ENCODE measurements at regions not wholly inside any gene's neighbourhood (a gene's known extent, or its start where the extent isn't known, plus 50 kb on each side); places are given as distances from the start of the nearest gene placed in this dataset.

DNA sequence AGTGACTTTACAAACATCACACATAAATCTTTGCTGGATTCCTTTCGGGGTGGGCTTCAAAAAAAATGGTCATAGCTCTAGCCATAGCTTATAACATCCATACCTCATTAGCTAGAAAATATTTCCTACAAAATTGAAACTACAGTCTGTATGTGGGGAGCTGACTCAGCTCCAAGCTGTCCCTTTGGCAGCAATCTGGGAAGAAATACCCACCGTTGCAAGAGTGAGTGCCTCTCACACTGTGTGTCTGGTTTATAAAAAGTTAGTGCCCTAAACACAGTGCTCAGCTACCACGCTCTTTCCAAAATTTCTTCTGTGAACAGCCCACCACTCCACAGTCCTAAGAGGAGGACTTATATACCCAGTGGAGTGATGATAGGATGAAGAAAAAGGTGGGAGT, 170.1 kb downstream of the RBM43 start:
- H3K4me1 ChIP-seq, result no peaks in the 10 kb centered on the region
- intact Hi-C loops (cut with DNase I), result no loop called here

DNA sequence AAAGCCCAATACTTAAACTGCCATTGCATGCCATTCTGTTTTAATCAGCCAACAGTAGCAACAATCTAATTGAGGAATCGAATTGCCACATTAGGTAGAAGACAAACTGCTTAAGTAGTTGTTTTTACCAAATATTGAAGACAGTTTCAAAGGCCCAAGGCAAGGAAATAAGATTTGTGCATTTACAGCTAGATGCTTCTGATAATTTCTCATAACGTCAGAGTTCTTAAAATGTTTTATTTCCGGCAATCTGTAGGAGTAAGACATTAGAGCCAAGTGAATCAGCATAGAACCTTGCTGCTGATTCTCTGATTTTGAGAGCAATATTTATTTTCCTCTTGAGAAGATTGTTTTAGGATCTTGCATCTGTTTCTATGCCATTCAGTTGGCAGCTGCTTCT, 174.3 kb downstream of the RBM43 start:
- ATAC-seq (no peak), DNase-seq (no peak)
- Histone ChIP-seq H3K36me3 (ENCODE audit: insufficient read depth in 1 of 2, low read depth in 1 of 2) (no peaks in the 10 kb centered on the region), H3K27ac (no peak overlapping the region), H3K9me3 (no peaks in the 10 kb centered on the region), H3K4me3 (no peak overlapping the region), H3K27me3 (ENCODE audit: insufficient read depth in 3 of 3, low read length in 2 of 3) (no peaks in the 10 kb centered on the region), H3K4me1 (no peaks in the 10 kb centered on the region)
- TF ChIP-seq, protein P1, sequence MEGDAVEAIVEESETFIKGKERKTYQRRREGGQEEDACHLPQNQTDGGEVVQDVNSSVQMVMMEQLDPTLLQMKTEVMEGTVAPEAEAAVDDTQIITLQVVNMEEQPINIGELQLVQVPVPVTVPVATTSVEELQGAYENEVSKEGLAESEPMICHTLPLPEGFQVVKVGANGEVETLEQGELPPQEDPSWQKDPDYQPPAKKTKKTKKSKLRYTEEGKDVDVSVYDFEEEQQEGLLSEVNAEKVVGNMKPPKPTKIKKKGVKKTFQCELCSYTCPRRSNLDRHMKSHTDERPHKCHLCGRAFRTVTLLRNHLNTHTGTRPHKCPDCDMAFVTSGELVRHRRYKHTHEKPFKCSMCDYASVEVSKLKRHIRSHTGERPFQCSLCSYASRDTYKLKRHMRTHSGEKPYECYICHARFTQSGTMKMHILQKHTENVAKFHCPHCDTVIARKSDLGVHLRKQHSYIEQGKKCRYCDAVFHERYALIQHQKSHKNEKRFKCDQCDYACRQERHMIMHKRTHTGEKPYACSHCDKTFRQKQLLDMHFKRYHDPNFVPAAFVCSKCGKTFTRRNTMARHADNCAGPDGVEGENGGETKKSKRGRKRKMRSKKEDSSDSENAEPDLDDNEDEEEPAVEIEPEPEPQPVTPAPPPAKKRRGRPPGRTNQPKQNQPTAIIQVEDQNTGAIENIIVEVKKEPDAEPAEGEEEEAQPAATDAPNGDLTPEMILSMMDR (IDR thresholded peaks at IDR 0.05), result no peak
- 80 to 89% (median 83%) methylated on average over 3 of the region's 3 CpGs for WGBS, 3 donors
- intact Hi-C loops (cut with DNase I), result no loop called here

More for the DNA sequence above, 170.1 kb downstream of the RBM43 start:
- Histone ChIP-seq H3K9me3 (no peaks in the 10 kb centered on the region), H3K36me3 (ENCODE audit: insufficient read depth in 1 of 2, low read depth in 1 of 2) (no peaks in the 10 kb centered on the region), H3K27me3 (ENCODE audit: insufficient read depth in 3 of 3, low read length in 2 of 3) (no peaks in the 10 kb centered on the region), H3K27ac (no peak overlapping the region), H3K4me3 (no peak overlapping the region)
- no peak for ATAC-seq
- DNase-seq, result no peak
- WGBS, 3 donors, result 60 to 70% (median 67%) methylated on average over 3 of the region's 3 CpGs
- TF ChIP-seq, protein P1 (IDR thresholded peaks at IDR 0.05), result no peak

DNA sequence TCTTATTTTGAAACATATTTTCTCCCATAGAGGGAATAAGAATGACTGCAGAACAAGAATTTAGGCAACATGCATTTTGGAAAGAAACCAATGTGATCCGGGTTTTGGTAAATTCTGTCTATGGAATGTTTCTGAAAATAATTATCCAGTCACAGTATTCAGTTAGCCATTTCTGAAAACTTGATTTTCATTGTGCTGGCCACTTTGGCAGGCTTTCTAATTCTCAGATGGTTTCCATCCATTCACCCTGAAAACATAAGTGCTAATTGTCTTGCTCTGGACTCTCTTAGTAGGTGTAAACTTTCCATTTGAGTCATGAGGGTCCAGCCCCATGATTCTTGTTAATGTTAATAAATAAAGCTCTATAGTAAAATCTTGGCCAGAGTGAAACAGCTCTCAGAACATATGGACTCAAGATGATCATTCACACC, 176.5 kb downstream of the RBM43 start:
- Histone ChIP-seq H3K27me3 (ENCODE audit: insufficient read depth in 3 of 3, low read length in 2 of 3) (no peaks in the 10 kb centered on the region), H3K4me3 (no peak overlapping the region), H3K4me1 (no peaks in the 10 kb centered on the region), H3K27ac (no peak overlapping the region), H3K9me3 (no peaks in the 10 kb centered on the region), H3K36me3 (ENCODE audit: insufficient read depth in 1 of 2, low read depth in 1 of 2) (no peaks in the 10 kb centered on the region)
- no peak for DNase-seq
- TF ChIP-seq, protein P1 (IDR thresholded peaks at IDR 0.05), result no peak
- intact Hi-C loops (cut with DNase I), result no loop called here
- WGBS, 3 donors, result 20 to 28% (median 22%) methylated on average over 1 of the region's 1 CpG
- ATAC-seq, result no peak

DNA sequence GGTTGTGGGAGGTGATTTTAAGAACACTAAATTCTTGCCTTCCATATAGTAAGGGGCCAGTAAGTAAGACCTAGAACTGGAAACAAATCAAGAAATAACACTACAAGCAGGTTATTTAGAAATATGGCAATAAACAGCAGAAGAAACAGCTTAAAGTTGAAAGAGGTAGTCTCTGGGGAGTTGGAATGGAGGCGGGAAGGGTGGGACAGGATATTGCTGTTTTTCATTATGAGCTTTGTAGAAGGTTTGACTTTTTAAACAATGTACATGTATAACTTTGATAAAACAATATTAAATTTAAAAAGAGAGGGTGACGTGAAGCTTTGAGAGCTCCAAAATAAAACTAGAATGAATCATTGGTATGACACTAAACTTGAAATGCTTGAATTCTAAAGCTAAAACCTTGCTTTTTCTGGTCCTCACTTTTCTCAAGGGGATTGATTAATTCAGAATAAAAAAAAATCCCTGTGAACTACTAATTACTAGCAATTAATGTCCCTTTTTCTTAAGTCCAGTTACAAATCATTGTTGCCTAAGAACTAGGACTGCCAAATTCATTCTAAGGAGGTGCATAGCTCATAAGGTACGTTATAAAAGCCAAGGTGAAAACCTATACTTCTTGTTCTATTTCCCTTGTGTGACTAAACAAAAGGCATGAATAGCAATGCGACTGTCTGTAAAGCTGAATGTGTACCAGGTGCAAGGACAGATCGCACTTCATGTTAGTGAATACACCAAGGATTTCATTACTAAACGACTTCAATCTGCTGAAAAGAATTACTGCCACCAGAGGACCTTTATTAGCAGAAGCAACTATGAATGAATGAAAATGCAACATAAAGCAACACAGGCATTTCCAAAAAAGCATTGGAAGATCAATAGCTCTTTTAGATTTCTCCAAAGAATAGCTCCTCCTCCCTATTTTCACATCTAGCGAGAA, 177.5 kb downstream of the RBM43 start:
- ATAC-seq (no peak), DNase-seq (no peak)
- Histone ChIP-seq H3K4me3 (no peak overlapping the region), H3K27ac (no peak overlapping the region), H3K9me3 (no peaks in the 10 kb centered on the region), H3K27me3 (ENCODE audit: insufficient read depth in 3 of 3, low read length in 2 of 3) (no peaks in the 10 kb centered on the region), H3K4me1 (no peaks in the 10 kb centered on the region), H3K36me3 (ENCODE audit: insufficient read depth in 1 of 2, low read depth in 1 of 2) (no peaks in the 10 kb centered on the region)
- intact Hi-C loops (cut with DNase I), result no loop called here
- WGBS, 3 donors, result 57 to 66% (median 62%) methylated on average over 7 of the region's 7 CpGs
- TF ChIP-seq, protein P1 (IDR thresholded peaks at IDR 0.05), result no peak
